Breast epithelium (tissue), 4 donors: ENCODE measurements at regions not wholly inside any gene's neighbourhood (a gene's known extent, or its start where the extent isn't known, plus 50 kb on each side); places are given as distances from the start of the nearest gene placed in this dataset.
"Not testable (repeated sequence)": the region's sequence is repeated elsewhere in the genome, so short reads cannot be mapped to it uniquely, and the experiment has no call there.

Source experiments
- DNase-seq, 2 donors: peaks; one replicate each; pipeline ENCODE4 v3.0.0-alpha.2; 2019; ENCODE audit warnings: low spot score in 2 of 2
- H3K27ac ChIP-seq, 2 donors: fragments of 200-600 bp; sonication (generic) in 1 of 2; one replicate each; pipeline ENCODE4 v1.5.1; 2016 to 2019; ENCODE audit warnings: mild to moderate bottlenecking in 1 of 2
- H3K27me3 ChIP-seq, 2 donors: fragments of 200-600 bp; sonication (generic) in 1 of 2; one replicate each; pipeline versions ENCODE4 v1.5.1 to v1.6.0; 2017 to 2019; ENCODE audit warnings: control low read depth in 1 of 2, mild to moderate bottlenecking in 1 of 2
- H3K36me3 ChIP-seq: fragments of 200-600 bp; one replicate; pipeline ENCODE4 v1.5.1; 2019
- H3K4me1 ChIP-seq, 2 donors: fragments of 200-600 bp; sonication (generic); one replicate each; pipeline ENCODE4 v1.5.1; 2016 to 2019; ENCODE audit warnings: control low read depth in 1 of 2
- H3K4me3 ChIP-seq, 3 donors: fragments of 200-600 bp; sonication (generic); 1 replicate in 2 of 3; 2 replicates in 1 of 3; pipeline ENCODE4 v1.5.1; 2016 to 2019; ENCODE audit warnings: mild to moderate bottlenecking in 3 of 3, moderate library complexity in 2 of 3
- H3K9me3 ChIP-seq, 2 donors: fragments of 200-600 bp; sonication (generic) in 1 of 2; one replicate each; pipeline ENCODE4 v1.5.1; 2016 to 2019; ENCODE audit warnings: control low read depth in 1 of 2
- CTCF ChIP-seq, 3 donors: fragments of 450-650 bp; IDR thresholded peaks; one replicate each; pipeline ENCODE4 v1.5.1; 2016 to 2017; ENCODE audit warnings: antibody characterized with exemption in 3 of 3, mild to moderate bottlenecking in 3 of 3, moderate library complexity in 3 of 3
- POLR2A ChIP-seq: fragments of 450-650 bp; IDR thresholded peaks from one replicate; pipeline ENCODE4 v1.6.1; 2016; ENCODE audit warnings: antibody characterized with exemption, mild to moderate bottlenecking, moderate library complexity
- POLR2AphosphoS5 ChIP-seq, 3 donors: sonication (generic); formaldehyde crosslinking; IDR thresholded peaks; one replicate each; pipeline ENCODE4 v1.6.1; 2017; ENCODE audit warnings: antibody characterized with exemption in 3 of 3
- intact Hi-C: fragments of 100-400 bp; cut with DNase I; formaldehyde crosslinking; loops from one replicate; pipeline ENCODE4 v1.15.1; 2023; ENCODE audit warnings: low total_unique reads

GRCh38 chr21:35436899-35437298 is 387.8 kb upstream of the RUNX1 start:
- no peak for DNase-seq
- Histone ChIP-seq H3K4me1 (no peaks in the 10 kb centered on the region), H3K27ac (no peak overlapping the region), H3K27me3 (no peaks in the 10 kb centered on the region), H3K36me3 (no peaks in the 10 kb centered on the region), H3K9me3 (peaks cover 18 to 31% of the 10 kb centered on the region in 2 donors), H3K4me3 (no peak overlapping the region)
- TF ChIP-seq POLR2A, result no peak
- TF ChIP-seq POLR2AphosphoS5 (IDR thresholded peaks at IDR 0.05), result no peak
- TF ChIP-seq CTCF (IDR thresholded peaks at IDR 0.05), result no peak
- intact Hi-C loops, result no loop called here

GRCh38 chr21:35432601-35433000 is 383.5 kb upstream of the RUNX1 start:
- H3K27me3 ChIP-seq, H3K4me1 ChIP-seq, H3K36me3 ChIP-seq, H3K4me3 ChIP-seq, H3K27ac ChIP-seq, intact Hi-C loops, DNase-seq: not testable (repeated sequence)
- peaks cover 21 to 36% of the 10 kb centered on the region in 2 donors for H3K9me3 ChIP-seq

GRCh38 chr21:35430260-35430659 is 381.2 kb upstream of the RUNX1 start:
- Histone ChIP-seq H3K27ac (no peak overlapping the region), H3K4me3 (no peak overlapping the region), H3K27me3 (no peaks in the 10 kb centered on the region), H3K36me3 (no peaks in the 10 kb centered on the region), H3K4me1 (no peaks in the 10 kb centered on the region), H3K9me3 (peaks cover 19 to 36% of the 10 kb centered on the region in 2 donors)
- DNase-seq, result no peak
- intact Hi-C loops, result no loop called here
- no peak for TF ChIP-seq POLR2A
- no peak for TF ChIP-seq CTCF (IDR thresholded peaks at IDR 0.05)
- TF ChIP-seq POLR2AphosphoS5 (IDR thresholded peaks at IDR 0.05), result no peak

- Histone ChIP-seq H3K9me3 (peaks cover 17 to 24% of the 10 kb centered on the region in 2 donors), H3K4me1 (no peaks in the 10 kb centered on the region), H3K36me3 (no peaks in the 10 kb centered on the region), H3K27ac (peak overlapping the region in 1 of 2 donors; percentile 84), H3K27me3 (no peaks in the 10 kb centered on the region), H3K4me3 (no peak overlapping the region)
- DNase-seq, result no peak
- TF ChIP-seq POLR2AphosphoS5 (IDR thresholded peaks at IDR 0.05) (no peak), CTCF (IDR thresholded peaks at IDR 0.05) (no peak), POLR2A (no peak)
- intact Hi-C loops, result no loop called here
These were observed 379.8 kb upstream of the RUNX1 start for GRCh38 chr21:35428937-35429336.

- H3K27ac ChIP-seq, result peak overlapping the region; percentile 34 to 84
- H3K4me1 ChIP-seq, result no peaks in the 10 kb centered on the region
- H3K27me3 ChIP-seq, result no peaks in the 10 kb centered on the region
- peaks cover 17 to 20% of the 10 kb centered on the region in 2 donors for H3K9me3 ChIP-seq
- no peaks in the 10 kb centered on the region for H3K36me3 ChIP-seq
- intact Hi-C loops, result no loop called here
- no peak for DNase-seq
- peak overlapping the region in 1 of 3 donors; percentile 27 for H3K4me3 ChIP-seq
- TF ChIP-seq POLR2AphosphoS5 (IDR thresholded peaks at IDR 0.05) (peak in 2 of 3 donors; percentile 34 to 39), POLR2A (no peak)
These were observed 379.4 kb upstream of the RUNX1 start for GRCh38 chr21:35428489-35428888.

GRCh38 chr21:35428001-35428320 is 378.9 kb upstream of the RUNX1 start:
- no peak for TF ChIP-seq CTCF (IDR thresholded peaks at IDR 0.05)
- no peak for TF ChIP-seq POLR2AphosphoS5 (IDR thresholded peaks at IDR 0.05)
- no peak for TF ChIP-seq POLR2A
- Histone ChIP-seq H3K27ac (peak overlapping the region in 1 of 2 donors; percentile 84), H3K4me1 (no peaks in the 10 kb centered on the region), H3K27me3 (no peaks in the 10 kb centered on the region), H3K4me3 (no peak overlapping the region), H3K9me3 (peaks cover 14 to 15% of the 10 kb centered on the region in 2 donors), H3K36me3 (no peaks in the 10 kb centered on the region)
- no peak for DNase-seq
- intact Hi-C loops, result no loop called here
